ENCODE measurements at regions not wholly inside any gene's neighbourhood (a gene's known extent, or its start where the extent isn't known, plus 50 kb on each side); places are given as distances from the start of the nearest gene placed in this dataset.

DNA sequence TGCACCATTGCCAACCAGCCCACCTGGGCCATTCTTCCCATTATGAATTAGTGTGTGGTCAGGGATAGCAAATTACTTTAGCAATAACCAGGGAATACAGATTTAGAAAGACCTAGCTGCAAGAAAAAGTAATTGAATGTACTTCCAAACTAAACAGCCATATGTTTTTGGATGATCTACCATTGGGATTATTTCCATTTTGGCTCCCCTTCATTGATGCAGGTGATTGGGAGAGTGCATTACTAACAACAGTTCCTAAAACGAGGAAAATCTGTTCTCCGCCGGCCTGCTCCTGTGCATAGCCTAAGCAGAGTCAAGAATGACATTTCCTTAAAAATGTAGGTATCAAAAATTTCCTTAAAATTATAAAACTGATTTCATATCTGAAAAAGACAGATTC, 58.5 kb downstream of the MAIP1 start:
- ATAC-seq (ENCODE audit: insufficient read depth, low read depth): no peak
- no peaks in the 10 kb centered on the region for H3K79me2 ChIP-seq (ENCODE audit: insufficient read depth, low read length)
- H4K20me1 ChIP-seq (ENCODE audit: insufficient read depth, low read length): no peaks in the 10 kb centered on the region
- H3K27ac ChIP-seq (ENCODE audit: low read length): no peak overlapping the region
- TF ChIP-seq EZH2 (IDR thresholded peaks at IDR 0.05; ENCODE audit: borderline replicate concordance, low read depth, low read length, severe bottlenecking): no peak
- TF ChIP-seq, protein P1, sequence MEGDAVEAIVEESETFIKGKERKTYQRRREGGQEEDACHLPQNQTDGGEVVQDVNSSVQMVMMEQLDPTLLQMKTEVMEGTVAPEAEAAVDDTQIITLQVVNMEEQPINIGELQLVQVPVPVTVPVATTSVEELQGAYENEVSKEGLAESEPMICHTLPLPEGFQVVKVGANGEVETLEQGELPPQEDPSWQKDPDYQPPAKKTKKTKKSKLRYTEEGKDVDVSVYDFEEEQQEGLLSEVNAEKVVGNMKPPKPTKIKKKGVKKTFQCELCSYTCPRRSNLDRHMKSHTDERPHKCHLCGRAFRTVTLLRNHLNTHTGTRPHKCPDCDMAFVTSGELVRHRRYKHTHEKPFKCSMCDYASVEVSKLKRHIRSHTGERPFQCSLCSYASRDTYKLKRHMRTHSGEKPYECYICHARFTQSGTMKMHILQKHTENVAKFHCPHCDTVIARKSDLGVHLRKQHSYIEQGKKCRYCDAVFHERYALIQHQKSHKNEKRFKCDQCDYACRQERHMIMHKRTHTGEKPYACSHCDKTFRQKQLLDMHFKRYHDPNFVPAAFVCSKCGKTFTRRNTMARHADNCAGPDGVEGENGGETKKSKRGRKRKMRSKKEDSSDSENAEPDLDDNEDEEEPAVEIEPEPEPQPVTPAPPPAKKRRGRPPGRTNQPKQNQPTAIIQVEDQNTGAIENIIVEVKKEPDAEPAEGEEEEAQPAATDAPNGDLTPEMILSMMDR (IDR thresholded peaks at IDR 0.05; ENCODE audit: borderline replicate concordance, extremely low read depth, low read length, poor library complexity, severe bottlenecking): no peak
- no peaks in the 10 kb centered on the region for H3K36me3 ChIP-seq (ENCODE audit: insufficient read depth, low read length)
- DNase-seq: no peak
- no peak overlapping the region for H3K4me2 ChIP-seq (ENCODE audit: insufficient read depth, low read length)
- no peak overlapping the region for H3K9ac ChIP-seq (ENCODE audit: low read depth, low read length)
- H3K9me3 ChIP-seq (ENCODE audit: insufficient read depth, low read length, severe bottlenecking): no peaks in the 10 kb centered on the region
- H3K4me1 ChIP-seq (ENCODE audit: insufficient read depth, low read length): no peaks in the 10 kb centered on the region
- H2AFZ ChIP-seq (ENCODE audit: low read depth, low read length): no peak overlapping the region
- H3K4me3 ChIP-seq (ENCODE audit: low read depth in 1 of 2, low read length in 2 of 2): no peak overlapping the region
- H3K27me3 ChIP-seq (ENCODE audit: insufficient read depth, low read length, poor library complexity): no peaks in the 10 kb centered on the region

DNA sequence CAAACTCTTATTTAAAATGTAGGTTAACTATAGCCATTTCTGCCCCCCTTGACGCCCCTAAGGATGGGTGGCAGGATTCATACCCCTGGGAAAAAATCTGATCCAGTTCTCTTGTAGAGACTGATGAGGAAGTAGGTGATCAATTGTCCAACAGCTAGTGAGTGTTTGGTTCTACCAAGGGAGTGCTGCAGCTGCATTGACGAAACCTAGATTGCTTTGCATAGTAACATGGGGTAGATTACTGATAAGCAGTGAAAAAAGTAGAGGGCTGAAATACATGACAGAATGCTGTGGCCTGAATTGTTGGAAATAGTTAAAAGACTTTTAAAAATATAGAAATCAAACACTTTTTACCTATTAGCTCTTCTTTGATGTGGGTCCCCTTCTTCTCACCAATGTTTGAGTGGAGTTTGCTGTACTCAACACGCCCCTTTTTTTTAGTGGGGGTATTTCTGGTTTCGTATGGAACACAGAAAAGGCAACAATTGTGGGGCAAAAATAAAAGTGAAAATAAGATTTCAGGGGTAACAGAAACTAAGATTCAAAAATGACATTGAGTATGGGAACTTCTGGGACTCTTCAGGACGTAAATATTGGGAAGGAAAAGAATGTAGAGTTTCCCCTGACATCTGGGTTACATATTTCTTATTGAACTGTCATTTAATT, 66.2 kb downstream of the MAIP1 start:
- Histone ChIP-seq H4K20me1 (ENCODE audit: insufficient read depth, low read length) (no peaks in the 10 kb centered on the region), H3K4me1 (ENCODE audit: insufficient read depth, low read length) (no peaks in the 10 kb centered on the region), H3K79me2 (ENCODE audit: insufficient read depth, low read length) (no peaks in the 10 kb centered on the region), H3K27ac (ENCODE audit: low read length) (no peak overlapping the region), H3K4me3 (ENCODE audit: low read depth in 1 of 2, low read length in 2 of 2) (no peak overlapping the region), H3K27me3 (ENCODE audit: insufficient read depth, low read length, poor library complexity) (no peaks in the 10 kb centered on the region), H2AFZ (ENCODE audit: low read depth, low read length) (no peak overlapping the region), H3K9me3 (ENCODE audit: insufficient read depth, low read length, severe bottlenecking) (no peaks in the 10 kb centered on the region), H3K9ac (ENCODE audit: low read depth, low read length) (no peak overlapping the region), H3K36me3 (ENCODE audit: insufficient read depth, low read length) (no peaks in the 10 kb centered on the region), H3K4me2 (ENCODE audit: insufficient read depth, low read length) (no peak overlapping the region)
- DNase-seq: no peak
- TF ChIP-seq, protein P1 (IDR thresholded peaks at IDR 0.05; ENCODE audit: borderline replicate concordance, extremely low read depth, low read length, poor library complexity, severe bottlenecking): no peak
- TF ChIP-seq EZH2 (IDR thresholded peaks at IDR 0.05; ENCODE audit: borderline replicate concordance, low read depth, low read length, severe bottlenecking): no peak
- ATAC-seq (ENCODE audit: insufficient read depth, low read depth): no peak

DNA sequence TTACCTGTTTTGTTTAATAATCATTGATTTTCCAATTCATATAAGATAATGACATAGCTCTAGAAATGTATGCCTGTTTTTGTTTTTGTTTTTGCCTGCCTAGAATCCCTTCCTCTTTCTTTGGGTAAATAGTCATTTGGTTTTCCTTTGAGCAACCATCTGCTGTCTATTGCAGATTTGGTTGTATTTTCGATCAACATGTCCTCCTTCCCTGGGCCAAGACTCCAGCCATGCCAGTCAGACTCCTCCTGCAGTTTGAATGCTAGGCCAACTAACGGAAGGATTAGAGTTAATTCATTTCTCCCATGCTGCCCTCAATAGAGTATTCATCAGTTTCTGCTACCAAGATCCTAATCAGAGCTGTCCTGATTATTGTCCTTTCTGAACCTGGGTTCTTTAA, 67.1 kb downstream of the MAIP1 start:
- Histone ChIP-seq H3K27ac (ENCODE audit: low read length) (no peak overlapping the region), H3K9me3 (ENCODE audit: insufficient read depth, low read length, severe bottlenecking) (no peaks in the 10 kb centered on the region), H3K4me3 (ENCODE audit: low read depth in 1 of 2, low read length in 2 of 2) (no peak overlapping the region), H3K4me1 (ENCODE audit: insufficient read depth, low read length) (no peaks in the 10 kb centered on the region), H4K20me1 (ENCODE audit: insufficient read depth, low read length) (no peaks in the 10 kb centered on the region), H2AFZ (ENCODE audit: low read depth, low read length) (no peak overlapping the region), H3K79me2 (ENCODE audit: insufficient read depth, low read length) (no peaks in the 10 kb centered on the region), H3K27me3 (ENCODE audit: insufficient read depth, low read length, poor library complexity) (no peaks in the 10 kb centered on the region), H3K9ac (ENCODE audit: low read depth, low read length) (no peak overlapping the region), H3K4me2 (ENCODE audit: insufficient read depth, low read length) (no peak overlapping the region), H3K36me3 (ENCODE audit: insufficient read depth, low read length) (no peaks in the 10 kb centered on the region)
- no peak for DNase-seq
- TF ChIP-seq, protein P1 (IDR thresholded peaks at IDR 0.05; ENCODE audit: borderline replicate concordance, extremely low read depth, low read length, poor library complexity, severe bottlenecking): no peak
- no peak for TF ChIP-seq EZH2 (IDR thresholded peaks at IDR 0.05; ENCODE audit: borderline replicate concordance, low read depth, low read length, severe bottlenecking)
- no peak for ATAC-seq (ENCODE audit: insufficient read depth, low read depth)

Data from DND-41 (cell line).